GM03348 (cell line): ENCODE measurements at regions not wholly inside any gene's neighbourhood (a gene's known extent, or its start where the extent isn't known, plus 50 kb on each side); places are given as distances from the start of the nearest gene placed in this dataset.
A peak's percentile ranks its signal among the peaks of the same experiment; 100 is the strongest.
"Not testable (repeated sequence)": the region's sequence is repeated elsewhere in the genome, so short reads cannot be mapped to it uniquely, and the experiment has no call there.

Source experiments
- DNase-seq: peaks from one replicate; pipeline ENCODE4 v3.0.0; 2012; ENCODE audit warnings: low spot score

DNA sequence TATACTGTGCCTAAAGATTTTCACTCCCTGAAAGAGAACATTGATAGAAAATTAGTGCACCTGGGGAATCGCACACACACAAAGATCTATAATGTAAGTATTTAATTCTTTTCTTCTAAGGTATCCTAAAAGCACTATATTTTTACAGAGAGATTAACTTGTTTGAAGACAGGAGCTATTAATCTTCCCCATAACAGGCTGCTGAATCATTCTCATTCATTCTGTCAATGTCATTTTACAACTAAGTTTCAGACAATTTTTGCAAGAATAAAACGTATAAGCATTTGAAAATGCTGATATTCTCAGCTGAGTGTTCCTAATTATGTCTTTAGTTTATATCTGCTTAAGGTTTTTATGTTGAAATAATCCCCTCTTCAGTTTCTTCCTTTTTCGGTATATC is 776.7 kb downstream of the NXPH1 start:
- DNase-seq = no peak

DNA sequence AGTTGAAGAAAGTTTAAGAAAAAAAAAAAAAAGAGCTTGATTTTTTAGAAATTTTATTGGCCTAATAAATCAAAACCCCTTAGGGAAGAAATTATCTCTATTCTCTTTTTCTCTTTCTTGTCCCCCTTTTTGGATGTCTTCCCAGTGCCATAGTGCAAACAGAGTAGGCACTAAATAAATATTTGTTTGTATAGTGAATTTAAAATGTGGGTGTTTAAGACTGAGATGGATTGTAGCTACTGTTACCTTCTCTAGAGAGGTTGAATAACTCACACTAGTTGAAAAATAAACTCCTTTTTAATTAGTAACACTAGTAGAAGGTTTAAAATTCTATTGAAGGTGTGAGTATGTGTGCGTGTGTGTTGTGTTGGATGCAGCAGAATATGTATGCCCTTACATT is 783.8 kb downstream of the NXPH1 start:
- DNase-seq = no peak

DNA sequence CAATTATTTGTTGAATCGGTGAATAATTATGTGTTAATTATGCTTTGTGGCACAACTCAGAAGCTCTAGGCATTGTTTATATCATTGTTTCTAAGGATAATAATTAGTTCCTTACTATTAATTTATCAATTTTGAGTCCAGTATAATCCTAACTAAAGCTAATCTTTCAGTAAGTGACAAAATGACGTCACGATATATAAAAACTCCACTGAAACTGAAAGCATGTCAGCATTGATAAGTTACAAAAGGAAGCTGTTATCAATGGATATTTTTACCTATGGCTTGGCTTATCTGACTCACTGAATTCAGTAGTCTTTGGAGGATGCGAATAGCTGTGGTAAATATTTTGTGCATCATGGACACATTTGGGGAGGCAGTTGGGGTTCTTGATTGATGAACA is 793.1 kb downstream of the NXPH1 start:
- no peak for DNase-seq

DNA sequence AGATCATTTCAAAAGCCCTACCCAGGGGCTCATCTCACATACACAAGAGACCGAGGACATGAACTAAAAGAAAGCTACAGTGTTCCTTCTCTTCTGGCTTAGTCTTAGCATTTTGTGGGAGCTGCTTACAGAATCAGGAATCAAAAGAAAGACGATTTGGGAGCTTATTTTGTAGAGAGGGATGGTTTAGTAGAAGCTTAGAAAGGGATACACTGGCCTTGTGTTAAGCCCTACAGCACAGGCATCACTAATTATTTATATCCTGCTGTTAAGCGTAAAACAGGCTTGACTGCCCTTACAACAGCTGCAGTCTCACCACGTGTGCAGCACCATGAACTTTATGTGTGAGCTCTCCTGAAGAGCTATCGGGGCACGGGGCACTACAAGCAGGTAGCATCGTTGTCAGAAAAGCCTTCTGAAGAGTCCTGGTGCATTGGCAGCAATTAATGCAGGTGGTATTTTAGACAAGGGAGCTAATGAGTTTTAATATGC is 798.3 kb downstream of the NXPH1 start:
- DNase-seq = no peak

DNA sequence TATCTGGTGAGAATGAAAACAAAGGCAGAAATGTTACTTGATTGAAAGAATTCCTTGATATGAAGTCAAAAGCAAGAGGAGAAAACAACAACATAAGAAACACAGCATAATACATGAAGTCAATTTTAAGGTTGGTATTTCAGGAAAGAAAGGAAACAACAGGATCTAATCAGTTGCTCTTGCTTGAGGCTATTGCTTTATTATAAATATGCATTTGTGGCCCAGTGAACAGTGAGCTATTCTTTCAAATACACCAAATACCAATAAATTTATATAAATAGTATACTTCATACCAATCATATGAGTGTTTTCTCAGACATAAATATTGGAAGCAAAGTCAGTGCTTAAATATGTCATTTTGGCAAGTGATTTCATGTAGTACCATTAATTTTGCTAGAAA is 806.6 kb downstream of the NXPH1 start:
- no peak for DNase-seq

DNA sequence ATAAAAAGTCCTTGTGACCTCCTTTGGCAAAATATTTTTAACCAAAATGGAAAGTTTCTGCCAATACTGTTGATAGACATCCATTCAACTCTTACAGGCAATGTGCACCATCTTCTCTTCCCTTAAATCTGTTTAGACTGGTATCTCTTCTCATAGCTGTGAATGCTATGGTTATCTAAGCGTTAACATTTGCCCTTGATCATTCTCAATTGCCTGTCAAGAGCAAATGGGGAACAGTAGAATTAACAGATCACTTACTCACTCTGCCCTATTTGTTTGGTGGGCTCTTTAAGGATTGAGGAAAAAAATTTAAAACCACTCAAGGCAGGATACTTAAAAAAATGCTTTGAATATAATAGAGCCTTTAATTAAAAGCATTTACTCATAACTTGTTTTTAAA is 808.4 kb downstream of the NXPH1 start:
- no peak for DNase-seq

DNA sequence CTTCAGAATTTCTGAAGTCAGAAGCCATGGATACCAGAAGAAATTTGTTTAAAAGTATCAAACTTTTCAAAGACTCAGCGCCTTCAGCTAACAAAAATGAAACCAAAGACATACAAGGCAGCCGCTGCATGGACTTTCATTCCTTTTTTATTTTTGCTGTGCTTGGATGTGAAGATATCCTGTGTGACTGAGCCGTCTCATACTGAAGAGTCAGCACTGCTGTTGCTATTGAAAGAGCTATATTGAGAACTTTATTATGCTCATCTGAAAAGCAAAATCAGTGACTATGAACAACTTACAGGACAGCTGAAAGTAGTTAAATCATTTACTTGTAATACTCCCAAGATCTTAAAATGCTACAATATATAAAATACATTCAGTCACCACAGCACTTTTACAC is 809.2 kb downstream of the NXPH1 start:
- no peak for DNase-seq

DNA sequence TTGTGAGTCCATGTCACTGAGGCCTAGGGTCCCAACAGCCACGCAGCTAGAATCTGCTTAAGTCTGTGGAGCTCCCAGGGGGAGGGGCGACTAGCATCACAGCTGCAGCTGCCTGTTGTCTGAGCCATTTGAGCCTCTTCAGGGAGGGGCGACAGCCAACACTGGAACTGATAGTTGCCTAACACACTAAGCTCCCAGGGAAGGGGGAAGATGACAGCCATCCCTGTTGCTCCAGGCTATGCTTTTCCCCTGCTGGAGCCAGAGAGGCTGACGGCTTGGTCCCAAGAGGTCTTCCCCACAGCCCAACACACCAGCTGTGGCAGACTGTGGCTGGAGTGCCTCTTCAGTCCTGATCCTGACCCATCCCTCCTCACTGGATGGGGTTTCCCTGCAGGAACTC is 817.5 kb downstream of the NXPH1 start:
- no peak for DNase-seq

DNA sequence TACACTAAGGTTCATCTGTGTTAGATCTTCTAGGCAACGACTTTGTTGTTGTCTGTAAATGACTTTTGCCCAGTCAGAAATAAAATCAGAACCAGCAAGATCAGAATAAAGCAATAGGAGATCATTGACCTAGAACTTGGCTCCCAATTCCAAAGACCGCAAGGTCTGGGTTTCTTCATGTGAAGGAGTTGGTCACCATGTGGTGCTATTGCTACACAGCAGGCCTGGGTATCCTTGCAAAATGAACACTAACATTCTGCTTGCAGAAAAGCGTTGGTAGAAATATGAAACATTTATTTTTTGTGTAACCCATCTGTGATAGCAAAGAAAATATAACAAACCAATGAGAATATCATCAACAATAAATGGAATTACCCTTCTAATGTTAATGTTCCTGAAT is 831.0 kb downstream of the NXPH1 start:
- no peak for DNase-seq

DNA sequence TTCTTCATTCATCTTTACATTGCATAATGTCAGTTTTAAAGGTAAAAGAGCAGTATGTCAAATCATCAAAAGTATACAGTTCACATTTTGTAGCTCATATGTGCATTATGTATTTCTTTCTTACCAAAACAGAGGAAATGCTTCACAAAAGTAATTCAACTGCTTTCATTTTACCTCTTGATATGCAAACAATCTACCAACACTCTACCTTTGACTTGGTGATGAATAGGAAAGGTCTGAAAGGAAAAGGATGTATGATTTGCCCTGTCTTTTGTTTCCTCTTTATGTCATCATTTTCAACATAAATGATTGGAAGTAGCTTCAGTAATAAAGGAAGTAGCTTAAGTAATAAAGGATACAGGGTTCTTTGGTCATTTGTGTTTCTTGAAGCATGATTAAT is 846.7 kb downstream of the NXPH1 start:
- no peak for DNase-seq

DNA sequence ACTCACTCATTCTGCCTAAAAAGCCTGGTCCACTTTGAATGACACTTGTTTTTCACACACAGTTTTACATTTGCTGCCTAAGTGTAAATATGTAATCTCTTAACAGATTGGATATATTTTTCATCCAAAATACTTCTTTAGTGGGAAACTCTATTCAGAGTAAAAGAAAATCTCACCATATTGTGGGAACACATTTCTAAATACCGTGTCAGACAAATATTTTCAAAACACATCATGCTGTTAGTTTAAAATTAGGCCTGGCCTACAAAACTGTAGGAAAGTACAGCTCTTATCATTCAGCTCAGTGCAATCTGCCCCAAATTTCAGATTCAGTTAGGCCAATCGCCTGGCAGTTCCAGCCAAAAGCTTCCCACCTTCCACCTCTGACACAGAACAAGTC is 849.8 kb downstream of the NXPH1 start:
- no peak for DNase-seq

DNA sequence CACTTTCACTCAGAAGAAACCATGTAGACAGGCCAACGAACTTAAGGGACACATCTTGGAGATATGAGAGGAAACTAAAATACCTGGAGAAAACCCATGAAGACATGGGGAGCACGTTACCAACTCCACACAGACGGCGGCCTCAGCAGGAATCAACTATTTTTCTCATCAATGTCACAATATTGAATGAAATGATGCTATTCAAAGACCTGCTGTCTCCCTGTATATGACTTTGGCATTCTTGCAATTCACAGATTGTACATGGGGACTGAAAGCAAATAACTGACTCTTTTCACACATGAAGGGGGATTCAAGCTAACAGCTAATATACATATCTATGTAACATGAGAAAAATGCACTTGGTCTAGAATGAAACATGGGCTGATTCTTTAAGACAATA is 869.0 kb downstream of the NXPH1 start:
- no peak for DNase-seq

DNA sequence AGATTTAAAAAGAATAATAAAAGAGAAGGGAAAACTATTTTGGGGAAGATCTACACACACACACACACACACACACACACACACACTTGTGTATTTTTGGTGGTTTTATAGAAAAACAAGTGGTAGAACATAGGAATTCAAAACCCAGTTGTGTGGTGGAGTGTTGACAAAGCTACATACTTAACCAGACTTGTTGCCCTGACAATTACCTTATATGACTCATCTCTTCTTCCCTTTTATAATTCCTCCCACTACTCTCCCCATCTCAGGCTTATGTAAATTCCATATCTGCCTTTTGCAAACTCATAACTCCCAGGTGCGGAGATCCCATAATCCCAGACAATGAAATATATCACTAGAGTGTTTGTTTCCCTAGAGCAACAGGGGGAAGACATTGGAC is 873.7 kb downstream of the NXPH1 start:
- DNase-seq = no peak

DNA sequence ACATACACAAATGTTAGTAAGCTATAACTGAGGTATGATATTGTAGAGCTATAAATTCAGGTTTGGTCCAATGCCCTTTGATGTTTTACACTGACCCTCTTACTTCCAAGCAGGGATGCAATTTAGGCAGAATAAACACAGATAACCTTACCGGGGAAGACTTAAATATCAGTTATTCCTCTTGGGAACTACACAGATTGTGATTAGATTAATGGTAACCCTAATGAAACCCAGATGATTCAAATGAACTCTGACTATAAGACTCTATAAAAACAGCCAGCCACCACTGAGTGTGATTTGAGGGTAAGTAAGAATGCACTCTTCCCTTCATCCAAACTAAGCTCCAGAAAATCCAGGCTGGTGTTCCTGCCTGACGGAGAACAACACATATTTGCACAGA is 891.1 kb downstream of the NXPH1 start:
- DNase-seq = no peak

DNA sequence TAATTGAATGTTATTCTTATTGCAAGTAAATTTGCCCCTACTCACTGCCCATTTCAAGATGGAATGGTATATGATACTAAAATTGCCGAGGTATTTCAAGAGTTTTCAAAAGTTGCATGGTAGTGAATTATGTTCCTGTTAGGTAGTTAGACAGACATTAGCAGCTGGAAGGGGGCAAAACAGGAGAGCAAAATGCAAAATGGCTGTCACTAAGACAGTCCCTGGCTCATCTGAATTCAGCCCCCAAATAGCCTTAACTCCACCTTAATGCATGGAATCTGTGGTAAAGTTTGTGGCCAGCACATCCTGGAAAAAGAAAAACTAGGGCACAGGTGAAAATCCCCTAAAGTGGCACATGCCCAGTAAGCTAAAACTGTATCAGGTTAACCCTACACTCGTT is 894.9 kb downstream of the NXPH1 start:
- no peak for DNase-seq

DNA sequence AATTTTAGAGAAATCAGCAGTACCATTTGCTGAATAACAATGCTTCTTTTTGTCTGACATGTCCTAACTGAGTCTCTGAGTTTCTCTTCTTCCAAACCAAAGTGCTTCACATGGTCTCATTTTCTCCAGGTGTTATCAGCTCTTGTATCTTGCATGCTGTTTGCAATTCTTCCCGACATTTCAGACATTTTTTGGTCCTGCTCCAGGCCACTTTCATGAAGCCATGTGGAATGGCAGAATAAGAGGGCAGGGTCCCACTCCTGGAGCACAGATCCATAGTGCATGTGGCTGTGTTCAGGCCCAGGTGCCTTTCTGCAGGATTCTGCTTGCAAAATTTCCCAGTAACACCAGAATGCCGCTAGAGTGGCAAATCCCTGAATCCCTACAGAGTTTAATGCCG is 916.2 kb downstream of the NXPH1 start:
- no peak for DNase-seq

DNA sequence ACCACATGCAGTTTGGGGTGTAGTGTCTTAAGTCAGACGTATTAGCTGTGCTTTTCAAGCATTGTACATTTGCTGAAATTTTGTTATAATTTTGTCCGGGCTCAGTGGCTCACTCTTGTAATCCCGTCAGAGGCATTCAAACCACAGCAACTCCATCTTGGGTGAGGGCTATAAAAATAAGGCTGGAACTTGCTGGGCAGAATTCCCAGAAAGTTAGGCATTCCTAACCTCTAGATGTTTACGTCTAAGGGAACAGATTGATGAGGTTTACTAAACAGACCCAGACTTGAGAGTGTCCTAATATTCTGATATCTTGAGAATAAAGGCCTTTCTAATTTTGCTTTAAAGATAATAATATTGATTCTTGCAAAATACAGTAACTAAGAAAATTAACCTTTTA is 957.8 kb downstream of the NXPH1 start:
- DNase-seq = no peak

DNA sequence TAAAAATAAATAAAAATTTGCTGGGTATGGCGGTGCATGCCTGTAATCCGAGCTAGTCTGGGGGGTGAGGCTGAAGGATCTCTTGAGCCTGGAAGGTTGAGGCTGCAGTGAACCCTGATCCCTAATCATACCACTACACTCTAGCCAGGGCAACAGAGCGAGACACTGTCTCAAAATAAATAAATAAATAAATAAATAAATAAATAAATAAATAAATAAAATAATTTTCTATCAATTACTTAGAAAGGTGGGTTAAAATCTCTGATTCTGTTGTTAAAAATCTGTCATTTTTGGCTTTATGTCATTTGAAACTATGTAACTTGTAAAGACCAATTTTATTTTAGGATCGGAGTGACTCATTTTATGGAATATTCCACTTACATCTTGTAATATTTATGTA is 958.6 kb downstream of the NXPH1 start:
- DNase-seq = no peak

DNA sequence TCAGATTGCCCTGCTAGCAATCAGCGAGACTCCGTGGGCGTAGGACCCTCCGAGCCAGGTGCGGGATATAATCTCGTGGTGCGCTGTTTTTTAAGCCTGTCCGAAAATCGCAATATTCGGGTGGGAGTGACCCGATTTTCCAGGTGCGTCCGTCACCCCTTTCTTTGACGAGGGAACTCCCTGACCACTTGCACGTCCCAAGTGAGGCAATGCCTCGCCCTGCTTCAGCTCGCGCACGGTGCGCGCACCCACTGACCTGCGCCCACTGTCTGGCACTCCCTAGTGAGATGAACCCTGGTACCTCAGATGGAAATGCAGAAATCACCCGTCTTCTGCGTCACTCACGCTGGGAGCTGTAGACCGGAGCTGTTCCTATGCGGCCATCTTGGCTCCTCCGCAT is 971.0 kb downstream of the NXPH1 start:
- DNase-seq = not testable (repeated sequence)

DNA sequence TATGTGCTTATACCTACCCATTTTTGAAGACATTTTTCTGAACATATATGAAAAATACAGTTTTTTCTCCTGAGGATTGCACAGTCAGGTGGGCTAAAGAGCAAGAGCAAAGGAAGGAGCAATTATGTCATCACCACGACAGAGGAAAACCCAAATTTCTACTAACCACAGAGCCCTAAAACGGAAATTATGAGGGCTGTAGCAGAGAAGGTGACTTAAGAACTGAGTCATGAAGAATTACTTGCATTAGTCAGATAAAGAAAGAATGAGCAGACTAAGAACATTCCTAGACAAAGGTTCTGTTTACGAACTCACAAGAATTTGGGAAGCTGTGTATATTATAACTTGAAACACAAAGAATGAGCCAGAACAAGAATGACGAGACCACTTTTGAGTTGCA is 974.4 kb downstream of the NXPH1 start:
- no peak for DNase-seq

DNA sequence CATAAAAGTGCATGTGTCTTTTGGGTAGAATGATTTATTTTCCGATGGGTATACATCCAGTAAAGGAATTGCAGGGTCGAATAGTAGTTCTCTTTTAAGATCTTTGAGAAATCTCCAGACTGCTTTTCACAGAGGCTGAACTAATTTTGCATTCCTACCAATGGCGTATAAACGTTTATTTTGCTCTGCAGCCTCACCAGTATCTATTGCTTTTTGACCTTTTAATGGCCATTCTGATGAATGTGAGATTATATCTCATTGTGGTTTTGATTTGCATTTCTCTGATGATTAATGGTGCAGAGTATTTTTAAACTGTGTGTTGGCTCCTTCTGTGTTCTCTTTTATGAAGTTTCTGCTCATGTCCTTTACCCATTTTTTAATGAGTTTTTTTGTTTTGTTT is 1020.1 kb downstream of the NXPH1 start:
- DNase-seq = no peak

DNA sequence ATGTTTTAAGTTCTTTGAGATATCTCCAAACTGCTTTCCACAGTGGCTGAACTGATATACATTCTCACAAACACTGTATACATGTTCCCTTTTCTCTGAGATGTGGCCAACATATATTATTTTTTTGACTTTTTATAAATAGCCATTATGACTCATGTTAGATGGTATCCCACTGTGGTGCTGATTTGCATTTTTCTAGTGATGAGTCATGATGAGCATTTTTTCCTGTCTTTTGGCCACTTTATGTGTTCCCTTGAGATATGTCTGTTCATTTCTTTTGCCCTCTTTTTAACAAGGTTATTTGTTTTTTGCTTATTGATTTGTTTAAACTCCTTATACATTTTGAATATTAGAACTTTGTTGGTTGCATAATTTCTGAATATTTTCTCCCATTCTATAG is 1055.1 kb downstream of the NXPH1 start:
- peak; percentile 33 for DNase-seq

DNA sequence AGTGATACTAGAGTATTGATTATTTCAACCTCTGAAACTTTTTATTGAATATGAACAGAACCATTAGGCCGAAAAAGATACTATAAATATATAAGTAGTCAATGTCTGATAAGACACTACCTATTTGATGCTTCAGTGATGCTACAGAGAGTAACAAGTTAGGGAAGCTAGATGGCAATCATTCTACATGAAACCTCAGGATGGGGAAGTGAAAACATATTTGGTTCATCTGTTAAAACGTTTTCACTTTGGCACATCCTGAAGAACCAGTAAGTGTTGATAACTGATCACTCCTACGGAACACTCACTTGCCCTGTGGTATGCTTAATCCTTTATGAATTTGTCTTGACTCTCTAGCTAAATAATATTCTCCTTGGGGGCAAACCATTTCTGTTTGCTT is 1064.9 kb downstream of the NXPH1 start:
- no peak for DNase-seq

DNA sequence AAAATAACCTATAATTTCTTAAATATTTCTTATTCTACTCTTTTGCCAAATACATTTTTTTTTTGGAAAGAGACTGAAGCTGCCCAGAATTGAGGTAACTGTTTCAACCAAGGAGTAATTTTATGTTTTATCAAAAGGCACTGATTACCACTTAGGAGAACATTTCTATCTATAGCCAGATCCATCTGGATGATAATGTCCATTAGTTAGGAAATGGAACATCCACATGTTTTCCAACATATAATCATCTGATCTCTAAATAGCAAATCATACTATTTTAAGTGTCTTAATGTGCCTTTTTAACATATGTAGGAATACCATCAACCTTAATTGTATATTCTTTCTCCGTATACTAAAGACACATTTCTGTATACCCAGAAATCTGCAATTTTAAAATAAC is 1068.9 kb downstream of the NXPH1 start:
- no peak for DNase-seq

DNA sequence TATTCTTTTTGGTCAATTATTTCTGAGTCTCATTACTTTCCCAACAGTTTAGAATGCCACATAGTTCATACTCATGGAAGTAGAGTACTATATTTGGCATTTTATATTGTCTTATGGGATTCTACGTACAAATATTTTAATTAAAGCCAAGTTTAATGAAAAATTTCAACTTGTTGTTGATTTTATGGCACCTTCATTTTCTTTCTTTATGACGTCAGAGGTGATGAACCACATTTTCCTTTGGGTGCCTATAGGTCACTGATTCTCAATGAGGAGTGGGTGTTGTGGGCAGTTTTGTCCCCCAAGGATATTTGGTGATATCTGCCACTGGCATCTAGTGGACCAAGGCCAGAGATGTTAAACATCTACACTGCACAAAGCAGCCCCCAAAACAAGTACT is 1071.3 kb downstream of the NXPH1 start:
- no peak for DNase-seq
